GM12878 (cell line): ENCODE measurements at regions not wholly inside any gene's neighbourhood (a gene's known extent, or its start where the extent isn't known, plus 50 kb on each side); places are given as distances from the start of the nearest gene placed in this dataset.

ENCODE experiments used
- ATAC-seq: fragments of 200-7000 bp; cut with Tn5 transposase; 3 replicates; pipeline ENCODE4 v1.9.1; 2020; ENCODE audit warnings: mild to moderate bottlenecking, moderate library complexity
- BruUV-seq: library from RNA; stranded (reverse); fragments of 400-500 nt; replicated peaks from 2 replicates; lab custom pipeline; 2021; lab: Mats Ljungman, UMichigan
- CTCF ChIA-PET: fragments of 300-600 bp; sonication (Branson Sonifier 250); formaldehyde crosslinking; extraction: SDS; loops from one replicate; lab custom pipeline; 2021; ENCODE audit warnings: inconsistent platforms; lab: Yijun Ruan, JAX
- POLR2A ChIA-PET: fragments of 350-600 bp; formaldehyde crosslinking; extraction: SDS; loops from one replicate; lab custom pipeline; 2021; ENCODE audit warnings: inconsistent platforms; lab: Charles Lee
- RAD21 ChIA-PET: fragments of 300-600 bp; sonication (Branson Sonifier 250); formaldehyde crosslinking; loops from one replicate; lab custom pipeline; 2023; ENCODE audit warnings: antibody characterized with exemption; ENCODE audit not compliant: unreplicated experiment; lab: Charles Lee
- SMC1A ChIA-PET: fragments of 300-600 bp; sonication (Branson Sonifier 250); formaldehyde crosslinking; loops from one replicate; lab custom pipeline; 2023; ENCODE audit not compliant: unreplicated experiment, uncharacterized antibody; lab: Charles Lee
- DNase-seq: peaks from one replicate; pipeline ENCODE4 v3.0.0-alpha.2; 2011; ENCODE audit warnings: low read depth, low spot score
- FAIRE-seq: peaks from 3 replicates; lab custom pipeline; 2011; peaks lifted over from hg19 to GRCh38; lab: Jason Lieb, UNC
- H2AFZ ChIP-seq: 2 replicates; pipeline ENCODE4 v1.6.0; 2011; ENCODE audit warnings: low read depth, low read length, control low read depth; ENCODE audit not compliant: control insufficient read depth
- H3K27ac ChIP-seq: 2 replicates; pipeline ENCODE4 v1.5.1; 2011; ENCODE audit warnings: control low read depth; ENCODE audit not compliant: control insufficient read depth, insufficient read depth
- H3K27me3 ChIP-seq, 2 experiments: replicated peaks in 1 of 2; 2 replicates each; pipeline versions ENCODE4 v1.6.0 to v1.6.1; 2011; ENCODE audit warnings: low read length in 1 of 2; ENCODE audit not compliant: control insufficient read depth in 2 of 2, insufficient read depth in 2 of 2
- H3K36me3 ChIP-seq, 2 experiments: 2 replicates each; pipeline ENCODE4 v1.5.1; 2011; ENCODE audit warnings: low read length in 1 of 2; ENCODE audit not compliant: control insufficient read depth in 2 of 2, insufficient read depth in 2 of 2
- H3K4me1 ChIP-seq: 2 replicates; pipeline ENCODE4 v1.6.1; 2011; ENCODE audit warnings: mild to moderate bottlenecking, low read length, moderate library complexity, mixed read lengths; ENCODE audit not compliant: control insufficient read depth, insufficient read depth
- H3K4me2 ChIP-seq: 2 replicates; pipeline ENCODE4 v1.6.0; 2011; ENCODE audit warnings: control low read depth; ENCODE audit not compliant: control insufficient read depth, insufficient read depth
- H3K4me3 ChIP-seq: fragments of 200-600 bp; sonication (generic); 2 replicates; pipeline ENCODE4 v1.5.1; 2016
- H3K79me2 ChIP-seq: 2 replicates; pipeline ENCODE4 v1.6.0; 2011; ENCODE audit warnings: low read length; ENCODE audit not compliant: control insufficient read depth, insufficient read depth
- H3K9ac ChIP-seq: 2 replicates; pipeline ENCODE4 v1.8.0; 2011; ENCODE audit warnings: low read length, control low read depth, mixed read lengths; ENCODE audit not compliant: control insufficient read depth, insufficient read depth
- H3K9me3 ChIP-seq: replicated peaks from 3 replicates; pipeline ENCODE4 v1.5.1; 2011; ENCODE audit warnings: mild to moderate bottlenecking, low read length; ENCODE audit not compliant: control insufficient read depth, insufficient read depth
- H4K20me1 ChIP-seq: 2 replicates; pipeline ENCODE4 v1.6.0; 2011; ENCODE audit not compliant: control insufficient read depth, insufficient read depth
- GATAD2B ChIP-seq: fragments of 450-650 bp; conservative IDR thresholded peaks from 2 replicates; pipeline ENCODE4 v1.6.1; 2017; ENCODE audit warnings: low read depth, mild to moderate bottlenecking, moderate library complexity
- KAT2A ChIP-seq: conservative IDR thresholded peaks from 2 replicates; pipeline ENCODE4 v1.6.1; 2011; ENCODE audit warnings: low read depth, low read length; ENCODE audit not compliant: control insufficient read depth
- MTA2 ChIP-seq: fragments of 450-650 bp; IDR thresholded peaks from 2 replicates; pipeline ENCODE4 v1.6.1; 2016; ENCODE audit warnings: low read depth, mild to moderate bottlenecking, moderate library complexity
- NFIC ChIP-seq: IDR thresholded peaks from 2 replicates; pipeline ENCODE4 v1.6.1; 2012; ENCODE audit warnings: low read depth, mild to moderate bottlenecking, inconsistent platforms, low read length, moderate library complexity
- RB1 ChIP-seq: fragments of 450-650 bp; formaldehyde crosslinking; IDR thresholded peaks from 2 replicates; pipeline ENCODE4 v1.6.1; 2017; ENCODE audit warnings: mild to moderate bottlenecking, borderline replicate concordance
- REST ChIP-seq: IDR thresholded peaks from 2 replicates; pipeline ENCODE4 v1.6.1; 2012; ENCODE audit warnings: mild to moderate bottlenecking, low read depth, low read length
- ZNF384 ChIP-seq: IDR thresholded peaks from 2 replicates; pipeline ENCODE4 v1.6.1; 2012; ENCODE audit warnings: low read depth, mild to moderate bottlenecking, low read length, improper control_type of control experiment, borderline replicate concordance
- WGBS: methylation state at CpG from one replicate; pipeline ENCODE4 v1.1.6; 2016; ENCODE audit warnings: low lambda C conversion rate; ENCODE audit not compliant: insufficient replicate concordance, insufficient coverage; ENCODE audit errors: missing lambda C conversion rate; 5-methylcytosine and 5-hydroxymethylcytosine counted together
- in situ Hi-C: fragments of 300-500 bp; cut with MboI; formaldehyde crosslinking; loops from 9 replicates; pipeline ENCODE4 v1.14.3; 2018; ENCODE audit warnings: mixed read lengths
- intact Hi-C: fragments of 100-400 bp; cut with micrococcal nuclease; formaldehyde crosslinking; loops from one replicate; pipeline ENCODE4 v1.14.2; 2022; ENCODE audit not compliant: unreplicated experiment

GRCh38 chr5:91283326-91283725 lies 99.8 kb downstream of the ARRDC3 start:
- intact Hi-C loops, result loop anchor here (5.0 kb wide), 1 partner anchor 181 kb away; no protein-coding TSS in a partner anchor
- ChIA-PET POLR2A (interaction anchor here (0.9 to 1.0 kb wide), 2 partner anchors 11 to 98 kb away, joined by 4 to 11 read pairs; no protein-coding TSS in a partner anchor), SMC1A (interaction anchor here (0.9 to 1.6 kb wide), 5 partner anchors 8 to 64 kb away, joined by 3 to 5 read pairs (median 4); no protein-coding TSS in a partner anchor), CTCF (interaction anchor here (4.6 kb wide), 1 partner anchor 102 kb away, joined by 33 read pairs; the partner anchor contains the start of gene ARRDC3)
- H3K27me3 ChIP-seq, result no peaks in the 10 kb centered on the region
- peaks cover 11% of the 10 kb centered on the region for H3K4me1 ChIP-seq
- H3K4me2 ChIP-seq, result no peak overlapping the region
- H3K36me3 ChIP-seq, result no peaks in the 10 kb centered on the region
- FAIRE-seq (no peak), ATAC-seq (no peak)
- H3K9ac ChIP-seq, result no peak overlapping the region
- no peaks in the 10 kb centered on the region for H4K20me1 ChIP-seq
- no peak overlapping the region for H3K27ac ChIP-seq
- TF ChIP-seq NFIC, result no peak
- no peak for TF ChIP-seq REST
- no peak for TF ChIP-seq KAT2A
- no peak for TF ChIP-seq GATAD2B
- no peak for TF ChIP-seq ZNF384
- TF ChIP-seq RB1, result no peak
- no peak for TF ChIP-seq MTA2
- TF ChIP-seq, all 136 proteins: peak for 0
- WGBS, result 60% methylated on average over 4 of the region's 4 CpGs
- in situ Hi-C loops, result no loop called here
- no TSS peak for BruUV-seq
- Histone ChIP-seq H3K9me3 (peaks cover 7% of the 10 kb centered on the region), H2AFZ (no peak overlapping the region), H3K79me2 (no peaks in the 10 kb centered on the region), H3K4me3 (no peak overlapping the region)
- RAD21 ChIA-PET, result interaction anchor here (1.2 to 1.5 kb wide), 2 partner anchors 9 to 101 kb away, joined by 4 to 10 read pairs; no protein-coding TSS in a partner anchor
- DNase-seq, result no peak
